GM18951 (cell line): ENCODE measurements at regions not wholly inside any gene's neighbourhood (a gene's known extent, or its start where the extent isn't known, plus 50 kb on each side); places are given as distances from the start of the nearest gene placed in this dataset.

Experiments used
- POLR2A ChIP-seq: IDR thresholded peaks from 4 replicates; pipeline ENCODE4 v1.6.1; 2011; ENCODE audit warnings: mild to moderate bottlenecking; ENCODE audit not compliant: insufficient read length, insufficient read depth; ENCODE audit errors: extremely low read depth
- in situ Hi-C: fragments of 300-500 bp; cut with MboI; formaldehyde crosslinking; loops from one replicate; pipeline ENCODE4 v1.12.0; 2022; ENCODE audit warnings: low sequenced_read_pairs, mixed read lengths, inconsistent platforms; ENCODE audit not compliant: unreplicated experiment

- in situ Hi-C loops = no loop called here
Observed at GRCh38 chr11:97309291-97309690, 919.5 kb downstream of the JRKL start.

GRCh38 chr11:97325693-97326092 is 935.9 kb downstream of the JRKL start:
- in situ Hi-C loops = no loop called here

More at GRCh38 chr11:97309291-97309690, 919.5 kb downstream of the JRKL start:
- no peak for TF ChIP-seq POLR2A

GRCh38 chr11:97332271-97332670 is 942.5 kb downstream of the JRKL start:
- in situ Hi-C loops = no loop called here
- no peak for TF ChIP-seq POLR2A

More at GRCh38 chr11:97325693-97326092, 935.9 kb downstream of the JRKL start:
- TF ChIP-seq POLR2A = no peak

- in situ Hi-C loops = no loop called here
- no peak for TF ChIP-seq POLR2A
Observed at GRCh38 chr11:97336064-97336463, 946.3 kb downstream of the JRKL start.

- TF ChIP-seq POLR2A = no peak
- in situ Hi-C loops = no loop called here
Observed at GRCh38 chr11:97345032-97345431, 955.2 kb downstream of the JRKL start.

- TF ChIP-seq POLR2A = no peak
- in situ Hi-C loops = no loop called here
Observed at GRCh38 chr11:97349201-97349600, 959.4 kb downstream of the JRKL start.

- in situ Hi-C loops = no loop called here
- no peak for TF ChIP-seq POLR2A
Observed at GRCh38 chr11:97351939-97352338, 962.1 kb downstream of the JRKL start.

GRCh38 chr11:97354026-97354425 is 964.2 kb downstream of the JRKL start:
- no peak for TF ChIP-seq POLR2A
- in situ Hi-C loops = no loop called here

- in situ Hi-C loops = no loop called here
- no peak for TF ChIP-seq POLR2A
Observed at GRCh38 chr11:97354576-97354975, 964.8 kb downstream of the JRKL start.

- in situ Hi-C loops = no loop called here
- TF ChIP-seq POLR2A = no peak
Observed at GRCh38 chr11:97355230-97355629, 965.4 kb downstream of the JRKL start.

- in situ Hi-C loops = no loop called here
- TF ChIP-seq POLR2A = no peak
Observed at GRCh38 chr11:97356144-97356543, 966.3 kb downstream of the JRKL start.

- in situ Hi-C loops = no loop called here
- TF ChIP-seq POLR2A = no peak
Observed at GRCh38 chr11:97359016-97359415, 969.2 kb downstream of the JRKL start.

- no peak for TF ChIP-seq POLR2A
- in situ Hi-C loops = no loop called here
Observed at GRCh38 chr11:97361812-97362378, 972.1 kb downstream of the JRKL start.

GRCh38 chr11:97363331-97363730 is 973.5 kb downstream of the JRKL start:
- in situ Hi-C loops = no loop called here
- no peak for TF ChIP-seq POLR2A

GRCh38 chr11:97364047-97364446 is 974.2 kb downstream of the JRKL start:
- in situ Hi-C loops = no loop called here
- TF ChIP-seq POLR2A = no peak
